GM18868 (cell line): ENCODE measurements at regions not wholly inside any gene's neighbourhood (a gene's known extent, or its start where the extent isn't known, plus 50 kb on each side); places are given as distances from the start of the nearest gene placed in this dataset.
"Not testable (repeated sequence)": the region's sequence is repeated elsewhere in the genome, so short reads cannot be mapped to it uniquely, and the experiment has no call there.

ENCODE experiments used
- ATAC-seq: cut with Tn5 transposase; IDR thresholded peaks from one replicate; pipeline ENCODE4 v1.9.1; 2021; ENCODE audit warnings: mild to moderate bottlenecking, moderate library complexity; ENCODE audit not compliant: unreplicated experiment

DNA sequence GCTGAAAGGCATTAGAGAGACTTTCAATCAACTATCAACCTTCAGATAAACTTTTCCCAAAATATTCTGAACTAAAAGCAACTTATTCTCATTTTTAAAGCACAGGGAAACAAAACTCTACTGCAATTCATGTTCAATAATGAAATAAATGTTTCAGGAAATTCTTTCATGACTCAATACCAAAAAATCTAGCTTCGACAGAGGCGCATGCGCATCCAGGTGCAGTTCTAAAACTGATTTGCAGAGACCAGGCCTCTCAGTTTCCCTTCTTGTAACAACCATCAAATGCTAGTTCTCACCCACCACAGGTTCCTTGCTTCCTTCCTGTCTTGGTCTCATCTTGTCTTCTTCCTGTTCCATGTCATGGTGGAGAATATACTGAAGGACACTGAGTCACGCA is 55.3 kb upstream of the NRBF2 start:
- no peak for ATAC-seq

- ATAC-seq = no peak
Measured at GRCh38 chr10:63072951-63073350, 60.2 kb upstream of the NRBF2 start.

DNA sequence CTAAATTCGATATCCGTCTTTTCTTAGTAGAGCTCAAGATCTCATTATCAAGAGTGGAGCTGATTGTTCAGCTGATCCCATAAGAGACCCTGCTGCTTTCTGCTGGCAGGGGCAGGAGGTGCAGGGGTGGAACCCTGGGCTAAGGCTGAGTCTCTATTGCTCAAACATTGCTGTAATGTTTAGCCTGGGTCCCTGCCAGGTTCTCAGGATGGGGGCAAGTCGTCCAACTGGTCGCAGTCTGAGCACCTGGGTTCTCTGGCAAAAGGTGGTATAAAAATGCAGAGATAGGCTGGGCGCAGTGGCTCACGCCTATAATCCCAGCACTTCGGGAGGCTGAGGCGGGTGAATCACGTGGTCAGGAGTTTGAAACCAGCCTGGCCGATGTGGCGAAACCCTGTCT is 62.0 kb upstream of the NRBF2 start:
- ATAC-seq = no peak

DNA sequence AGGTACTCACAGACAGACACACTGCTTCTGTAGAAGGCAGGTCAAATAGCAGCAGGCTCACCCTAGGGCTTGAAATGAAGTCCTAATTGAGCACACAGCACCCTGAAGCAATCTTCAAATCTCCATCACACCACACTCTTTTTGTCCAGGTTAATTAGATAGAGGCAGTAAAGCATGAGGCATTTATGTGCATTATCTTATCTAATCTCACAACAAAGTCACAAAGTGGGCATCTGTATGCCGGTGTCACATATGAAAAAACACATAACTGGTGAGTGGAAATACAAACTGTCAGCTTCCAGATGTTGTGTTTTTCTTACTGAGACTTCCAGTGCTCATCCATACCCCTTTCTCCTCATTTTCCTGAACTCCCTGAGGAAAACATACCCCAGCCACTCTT is 63.8 kb upstream of the NRBF2 start:
- ATAC-seq = no peak

GRCh38 chr10:63068246-63068645 is 64.9 kb upstream of the NRBF2 start:
- no peak for ATAC-seq

DNA sequence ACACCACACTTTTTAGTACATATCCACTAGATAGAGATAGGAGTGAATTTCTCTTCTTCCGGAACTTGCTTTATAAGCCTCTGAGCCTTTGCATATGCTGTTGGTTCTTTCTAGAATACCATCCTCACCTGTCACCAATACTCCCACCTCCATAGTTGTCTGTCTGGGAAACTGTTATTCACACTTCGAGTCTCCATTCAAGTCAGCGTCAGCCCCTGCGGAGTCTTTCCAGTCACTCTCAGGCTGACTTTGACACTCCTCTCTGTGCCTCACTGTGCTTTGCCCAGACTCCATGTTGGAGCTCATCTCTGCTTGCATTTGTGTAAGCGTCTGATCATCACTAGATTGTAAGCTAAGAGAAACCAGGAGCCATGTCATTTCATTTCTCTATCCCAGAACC is 66.5 kb upstream of the NRBF2 start:
- no peak for ATAC-seq

DNA sequence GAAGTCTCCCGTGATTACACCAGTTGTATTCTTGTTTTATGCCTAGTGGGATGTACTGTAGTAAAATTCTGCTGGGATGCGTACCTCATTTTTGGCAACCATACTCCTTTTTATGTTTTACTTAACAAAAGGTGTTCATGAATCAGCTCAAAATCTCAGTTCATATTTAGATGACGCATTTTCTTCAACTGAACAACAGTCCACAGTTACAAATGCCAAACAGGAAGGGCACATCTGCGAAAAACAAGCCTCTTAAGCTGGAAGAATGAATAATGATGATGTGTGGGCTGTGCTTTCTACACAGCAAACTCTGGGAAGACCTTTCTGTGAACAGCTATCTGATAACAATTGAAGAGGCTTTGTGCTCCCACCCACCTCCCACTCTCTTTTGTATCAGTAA is 68.4 kb upstream of the NRBF2 start:
- no peak for ATAC-seq

DNA sequence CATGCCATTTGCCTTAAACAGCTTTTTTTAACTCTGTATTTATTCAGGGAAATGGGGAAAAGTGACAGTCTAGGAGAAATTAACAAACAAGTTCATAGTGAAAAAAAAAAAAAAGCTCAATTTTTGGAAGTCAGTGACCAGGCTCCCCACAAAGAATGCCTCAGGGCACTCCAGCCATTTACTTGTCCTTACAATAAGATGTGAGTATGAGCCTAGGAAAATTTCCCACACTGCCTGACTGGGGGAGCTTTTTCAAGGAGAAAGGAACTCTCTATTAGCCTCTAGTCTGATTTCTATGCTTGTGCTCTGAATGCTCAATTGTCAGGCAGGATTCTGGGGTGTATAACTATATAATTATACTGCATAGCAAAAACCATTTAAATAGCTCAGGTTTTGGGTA is 74.9 kb upstream of the NRBF2 start:
- ATAC-seq = no peak

DNA sequence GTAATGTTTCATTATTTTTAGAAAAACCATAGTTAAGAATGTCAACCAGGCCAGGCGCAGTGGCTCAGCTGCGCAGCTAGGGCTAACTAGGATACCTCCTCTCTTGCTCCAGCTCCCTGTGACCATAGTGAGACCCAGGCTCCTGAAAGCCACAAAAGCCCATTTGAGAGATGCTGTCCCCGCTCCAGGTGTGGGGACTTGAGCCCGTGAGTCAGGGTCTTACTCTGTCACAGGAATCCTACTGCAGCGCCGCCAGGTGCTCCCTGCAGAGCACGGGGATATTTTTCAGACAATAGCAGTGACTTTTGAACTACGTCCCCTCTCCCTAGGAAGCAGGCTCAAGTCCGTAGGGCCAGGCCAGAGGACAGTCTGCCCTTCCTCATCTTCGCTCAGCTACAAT is 75.6 kb upstream of the NRBF2 start:
- no peak for ATAC-seq

GRCh38 chr10:63055705-63056104 is 77.4 kb upstream of the NRBF2 start:
- ATAC-seq = no peak

- ATAC-seq = no peak
Measured at GRCh38 chr10:63054889-63055611, 78.1 kb upstream of the NRBF2 start.

- ATAC-seq = no peak
Measured at GRCh38 chr10:63052083-63052482, 81.0 kb upstream of the NRBF2 start.

DNA sequence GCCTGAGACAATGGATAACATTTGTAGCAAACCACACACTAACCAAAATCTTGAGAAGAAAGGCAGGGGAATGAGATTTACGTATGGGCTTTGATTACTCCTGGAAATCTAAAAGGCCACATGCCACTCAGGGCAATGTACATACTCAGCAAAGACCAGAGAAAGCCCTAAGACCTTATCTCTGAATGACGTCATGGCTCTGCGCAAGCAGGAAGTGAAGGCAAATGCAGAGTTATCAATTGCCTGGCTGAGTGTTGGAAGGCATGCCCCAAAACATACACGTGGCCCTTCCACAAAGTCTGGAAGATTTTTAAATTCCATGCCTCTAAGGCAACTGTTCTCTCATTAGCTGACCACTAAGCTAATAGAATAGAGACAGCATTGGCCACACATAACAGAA is 90.9 kb upstream of the NRBF2 start:
- ATAC-seq = no peak

DNA sequence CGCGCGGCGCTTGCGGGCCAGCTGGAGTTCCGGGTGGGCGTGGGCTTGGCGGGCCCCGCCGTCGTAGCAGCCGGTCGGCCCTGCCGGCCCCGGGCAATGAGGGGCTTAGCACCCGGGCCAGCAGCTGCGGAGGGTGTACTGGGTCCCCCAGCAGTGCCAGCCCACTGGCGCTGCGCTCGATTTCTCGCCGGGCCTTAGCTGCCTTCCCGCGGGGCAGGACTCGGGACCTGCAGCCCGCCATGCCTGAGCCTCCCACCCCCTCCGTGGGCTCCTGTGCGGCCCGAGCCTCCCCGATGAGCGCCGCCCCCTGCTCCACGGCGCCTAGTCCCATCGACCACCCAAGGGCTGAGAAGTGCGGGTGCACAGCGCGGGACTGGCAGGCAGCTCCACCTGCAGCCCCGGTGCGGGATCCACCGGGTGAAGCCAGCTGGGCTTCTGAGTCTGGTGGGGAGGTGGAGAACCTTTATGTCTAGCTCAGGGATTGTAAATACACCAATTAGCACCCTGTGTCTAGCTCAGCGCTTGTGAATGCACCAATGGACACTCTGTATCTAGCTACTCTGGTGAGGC is 99.4 kb upstream of the NRBF2 start:
- ATAC-seq = not testable (repeated sequence)

DNA sequence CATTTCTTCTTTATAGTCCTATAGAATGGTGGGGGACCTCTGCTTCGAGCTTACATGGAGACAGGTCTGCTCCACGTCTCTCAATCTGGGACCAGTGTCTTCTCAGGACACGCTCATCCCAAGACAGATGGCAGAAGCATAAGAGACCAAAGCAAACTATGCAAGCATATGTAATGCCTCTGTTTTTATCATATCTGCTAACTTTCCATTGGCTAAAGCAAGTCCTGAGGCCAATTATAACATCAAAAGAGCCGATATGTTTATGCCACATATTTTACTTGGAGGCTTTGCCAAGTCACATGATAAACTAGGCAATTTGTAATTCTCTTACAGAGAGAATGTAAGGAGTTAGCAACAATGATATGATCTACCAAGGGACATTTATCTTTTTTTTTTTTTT is 102.6 kb upstream of the NRBF2 start:
- no peak for ATAC-seq

DNA sequence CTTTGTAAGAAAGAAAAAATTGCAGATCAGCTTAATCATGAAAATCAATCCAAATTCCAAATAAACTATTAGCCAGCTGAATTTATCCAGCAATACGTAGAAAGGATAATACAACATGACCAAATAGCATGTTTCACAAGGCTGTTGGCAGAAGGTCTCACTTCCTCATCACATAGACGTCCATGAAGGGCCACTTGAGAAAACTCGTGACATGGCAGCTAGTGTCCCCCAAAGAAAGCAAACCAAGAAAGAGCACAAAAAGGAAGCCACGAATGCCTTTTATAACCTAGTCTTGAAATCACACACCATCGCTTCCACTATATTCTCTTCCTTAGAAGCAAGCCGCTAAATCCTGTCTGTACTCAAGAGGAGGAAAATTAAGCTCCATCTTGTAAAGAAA is 105.6 kb upstream of the NRBF2 start:
- ATAC-seq = no peak

GRCh38 chr10:63021225-63021624 is 111.9 kb upstream of the NRBF2 start:
- no peak for ATAC-seq

- ATAC-seq = no peak
Measured at GRCh38 chr10:63013755-63014154, 119.4 kb upstream of the NRBF2 start.

GRCh38 chr10:63012623-63013022 is 120.5 kb upstream of the NRBF2 start:
- ATAC-seq = no peak

GRCh38 chr10:63010203-63010602 is 122.9 kb upstream of the NRBF2 start:
- no peak for ATAC-seq

DNA sequence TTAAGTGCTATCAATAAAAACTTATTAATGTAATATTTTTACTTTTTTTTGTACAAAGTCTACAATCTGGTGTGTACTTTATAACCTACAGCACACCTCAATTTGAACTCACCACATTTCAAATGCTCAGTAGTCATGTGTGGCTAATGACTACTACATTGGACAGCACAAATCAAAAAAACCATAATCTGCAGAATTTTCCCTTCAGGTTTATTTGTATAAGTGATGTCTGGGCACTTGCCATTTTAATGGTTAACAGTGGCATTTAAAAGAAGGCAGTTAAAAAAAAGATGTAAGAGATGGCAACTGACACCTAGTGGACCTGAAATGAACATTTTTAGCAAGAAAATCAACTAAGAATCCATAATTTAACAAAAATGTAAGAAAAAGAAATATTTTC is 124.6 kb upstream of the NRBF2 start:
- ATAC-seq = no peak

GRCh38 chr10:63007112-63007511 is 126.0 kb upstream of the NRBF2 start:
- no peak for ATAC-seq

DNA sequence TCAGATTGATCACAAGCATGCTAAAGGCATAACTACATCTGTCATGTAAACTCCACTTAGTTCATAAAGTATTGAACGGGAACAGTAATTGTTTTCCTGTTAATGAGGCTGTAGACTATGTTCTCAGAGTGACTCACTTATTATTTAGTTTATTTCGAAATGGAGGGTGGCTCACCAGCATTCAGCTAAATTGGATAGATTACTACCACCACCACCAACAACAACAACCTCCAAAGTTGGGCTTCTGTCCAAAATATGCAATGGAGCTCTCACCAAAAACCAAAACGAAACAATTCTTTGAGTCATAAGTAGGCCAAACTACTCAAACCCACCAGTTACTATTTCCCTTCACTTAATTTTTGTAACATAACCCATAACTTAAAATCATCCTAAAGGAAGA is 127.9 kb upstream of the NRBF2 start:
- ATAC-seq = no peak
